Activated CD8-positive, alpha-beta memory T cell treated with anti-CD3 and anti-CD28 coated beads for 36 hours (primary cell): ENCODE measurements at regions not wholly inside any gene's neighbourhood (a gene's known extent, or its start where the extent isn't known, plus 50 kb on each side); places are given as distances from the start of the nearest gene placed in this dataset.
"Not testable (repeated sequence)": the region's sequence is repeated elsewhere in the genome, so short reads cannot be mapped to it uniquely, and the experiment has no call there.

Experiments used
- CTCF ChIA-PET: fragments of 350-600 bp; sonication (Branson Sonifier 250); formaldehyde crosslinking; loops from one replicate; lab custom pipeline; 2021; ENCODE audit warnings: antibody characterized with exemption; lab: Charles Lee
- POLR2A ChIA-PET: fragments of 350-600 bp; sonication (Branson Sonifier 250); formaldehyde crosslinking; loops from one replicate; lab custom pipeline; 2021; ENCODE audit warnings: antibody characterized with exemption; lab: Charles Lee

GRCh38 chr14:65153101-65153500, 50.8 kb upstream of the MAX start:
- ChIA-PET POLR2A (no interaction called here), CTCF (no interaction called here)

GRCh38 chr14:65156568-65157366, 54.5 kb upstream of the MAX start:
- POLR2A ChIA-PET = no interaction called here

GRCh38 chr14:65159281-65160062, 57.2 kb upstream of the MAX start:
- POLR2A ChIA-PET = no interaction called here
- CTCF ChIA-PET = interaction anchor here (0.9 kb wide), 1 partner anchor 211 kb away, joined by 3 read pairs; no protein-coding TSS in a partner anchor

More at GRCh38 chr14:65156568-65157366, 54.5 kb upstream of the MAX start:
- CTCF ChIA-PET = interaction anchor here (1.0 kb wide), 1 partner anchor 1202 kb away, joined by 3 read pairs; no protein-coding TSS in a partner anchor

GRCh38 chr14:65160091-65160490, 57.8 kb upstream of the MAX start:
- POLR2A ChIA-PET = no interaction called here

GRCh38 chr14:65162031-65162430, 59.7 kb upstream of the MAX start:
- POLR2A ChIA-PET = interaction anchor here (0.8 kb wide), 1 partner anchor 798 kb away, joined by 5 read pairs; no protein-coding TSS in a partner anchor

More at GRCh38 chr14:65160091-65160490, 57.8 kb upstream of the MAX start:
- CTCF ChIA-PET = no interaction called here

GRCh38 chr14:65164068-65164824, 61.9 kb upstream of the MAX start:
- POLR2A ChIA-PET = interaction anchor here (0.7 to 1.2 kb wide), 2 partner anchors 247 kb away, joined by 3 read pairs; no protein-coding TSS in a partner anchor

More at GRCh38 chr14:65162031-65162430, 59.7 kb upstream of the MAX start:
- CTCF ChIA-PET = interaction anchor here (0.7 to 1.1 kb wide), 4 partner anchors 59 to 797 kb away, joined by 3 to 5 read pairs (median 4); no protein-coding TSS in a partner anchor

GRCh38 chr14:65164825-65165135, 62.5 kb upstream of the MAX start:
- POLR2A ChIA-PET = interaction anchor here (0.7 kb wide), 1 partner anchor 246 kb away, joined by 3 read pairs; no protein-coding TSS in a partner anchor
- CTCF ChIA-PET = interaction anchor here (0.7 to 1.7 kb wide), 12 partner anchors 10 to 907 kb away, joined by 3 to 4 read pairs (median 3); no protein-coding TSS in a partner anchor

More at GRCh38 chr14:65164068-65164824, 61.9 kb upstream of the MAX start:
- CTCF ChIA-PET = interaction anchor here (0.6 to 1.7 kb wide), 18 partner anchors 9 to 935 kb away, joined by 3 to 5 read pairs (median 3); no protein-coding TSS in a partner anchor

GRCh38 chr14:65167072-65167645, 64.8 kb upstream of the MAX start:
- CTCF ChIA-PET = no interaction called here
- POLR2A ChIA-PET = no interaction called here

- CTCF ChIA-PET = no interaction called here
- POLR2A ChIA-PET = interaction anchor here (0.5 kb wide), 1 partner anchor 52 kb away, joined by 7 read pairs; no protein-coding TSS in a partner anchor
Observed at GRCh38 chr14:65168840-65169239, 66.5 kb upstream of the MAX start.

- ChIA-PET CTCF (interaction anchor here (0.6 kb wide), 1 partner anchor 22 kb away, joined by 3 read pairs; no protein-coding TSS in a partner anchor), POLR2A (interaction anchor here (0.5 kb wide), 1 partner anchor 53 kb away, joined by 7 read pairs; no protein-coding TSS in a partner anchor)
Observed at GRCh38 chr14:65169351-65169750, 67.0 kb upstream of the MAX start.

GRCh38 chr14:65170318-65170717, 68.0 kb upstream of the MAX start:
- CTCF ChIA-PET = interaction anchor here (0.7 kb wide), 1 partner anchor 244 kb away, joined by 3 read pairs; no protein-coding TSS in a partner anchor
- POLR2A ChIA-PET = interaction anchor here (0.6 kb wide), 1 partner anchor 36 kb away, joined by 7 read pairs; no protein-coding TSS in a partner anchor

- POLR2A ChIA-PET = no interaction called here
Observed at GRCh38 chr14:65170768-65171507, 68.6 kb upstream of the MAX start.

GRCh38 chr14:65173973-65174693, 71.8 kb upstream of the MAX start:
- CTCF ChIA-PET = no interaction called here
- POLR2A ChIA-PET = no interaction called here

More at GRCh38 chr14:65170768-65171507, 68.6 kb upstream of the MAX start:
- CTCF ChIA-PET = interaction anchor here (0.7 kb wide), 1 partner anchor 244 kb away, joined by 3 read pairs; no protein-coding TSS in a partner anchor

GRCh38 chr14:65174783-65175182, 72.5 kb upstream of the MAX start:
- POLR2A ChIA-PET = no interaction called here
- CTCF ChIA-PET = no interaction called here

- ChIA-PET POLR2A (no interaction called here), CTCF (no interaction called here)
Observed at GRCh38 chr14:65177551-65177950, 75.2 kb upstream of the MAX start.

GRCh38 chr14:65179231-65179630, 76.9 kb upstream of the MAX start:
- POLR2A ChIA-PET, CTCF ChIA-PET: not testable (repeated sequence)
